ENCODE measurements at regions not wholly inside any gene's neighbourhood (a gene's known extent, or its start where the extent isn't known, plus 50 kb on each side); places are given as distances from the start of the nearest gene placed in this dataset.

- DNase-seq (ENCODE audit: low spot score): no peak
Observed at GRCh38 chr18:24674200-24674599, 213.8 kb downstream of the HRH4 start.

- no peak for DNase-seq (ENCODE audit: low spot score)
Observed at GRCh38 chr18:24674605-24675004, 214.2 kb downstream of the HRH4 start.

GRCh38 chr18:24677011-24677410 is 216.6 kb downstream of the HRH4 start:
- no peak for DNase-seq (ENCODE audit: low spot score)

- no peak for DNase-seq (ENCODE audit: low spot score)
Observed at GRCh38 chr18:24678107-24678506, 217.7 kb downstream of the HRH4 start.

GRCh38 chr18:24678626-24679025 is 218.2 kb downstream of the HRH4 start:
- no peak for DNase-seq (ENCODE audit: low spot score)

GRCh38 chr18:24679062-24679461 is 218.6 kb downstream of the HRH4 start:
- DNase-seq (ENCODE audit: low spot score): no peak

- no peak for DNase-seq (ENCODE audit: low spot score)
Observed at GRCh38 chr18:24683925-24684324, 223.5 kb downstream of the HRH4 start.

GRCh38 chr18:24685254-24685959 is 225.0 kb downstream of the HRH4 start:
- no peak for DNase-seq (ENCODE audit: low spot score)

- DNase-seq (ENCODE audit: low spot score): no peak
Observed at GRCh38 chr18:24695168-24695567, 234.7 kb downstream of the HRH4 start.

- no peak for DNase-seq (ENCODE audit: low spot score)
Observed at GRCh38 chr18:24702001-24702515, 241.6 kb downstream of the HRH4 start.

GRCh38 chr18:24703316-24703715 is 242.9 kb downstream of the HRH4 start:
- DNase-seq (ENCODE audit: low spot score): no peak

- no peak for DNase-seq (ENCODE audit: low spot score)
Observed at GRCh38 chr18:24704946-24705630, 244.7 kb downstream of the HRH4 start.

- DNase-seq (ENCODE audit: low spot score): no peak
Observed at GRCh38 chr18:24710474-24710873, 250.0 kb downstream of the HRH4 start.

GRCh38 chr18:24719791-24720190 is 259.4 kb downstream of the HRH4 start:
- DNase-seq (ENCODE audit: low spot score): no peak

GRCh38 chr18:24721388-24721787 is 261.0 kb downstream of the HRH4 start:
- no peak for DNase-seq (ENCODE audit: low spot score)

GRCh38 chr18:24725644-24726415 is 265.4 kb downstream of the HRH4 start:
- DNase-seq (ENCODE audit: low spot score): no peak

- peak; percentile 20 for DNase-seq (ENCODE audit: low spot score)
Observed at GRCh38 chr18:24726727-24727492, 266.5 kb downstream of the HRH4 start.

- DNase-seq (ENCODE audit: low spot score): no peak
Observed at GRCh38 chr18:24727685-24728084, 267.2 kb downstream of the HRH4 start.

GRCh38 chr18:24731158-24731557 is 270.7 kb downstream of the HRH4 start:
- no peak for DNase-seq (ENCODE audit: low spot score)

GRCh38 chr18:24731981-24732380 is 271.5 kb downstream of the HRH4 start:
- no peak for DNase-seq (ENCODE audit: low spot score)

- DNase-seq (ENCODE audit: low spot score): no peak
Observed at GRCh38 chr18:24734058-24734457, 273.6 kb downstream of the HRH4 start.

- no peak for DNase-seq (ENCODE audit: low spot score)
Observed at GRCh38 chr18:24735624-24736231, 275.3 kb downstream of the HRH4 start.
